ENCODE measurements at regions not wholly inside any gene's neighbourhood (a gene's known extent, or its start where the extent isn't known, plus 50 kb on each side); places are given as distances from the start of the nearest gene placed in this dataset.
A peak's percentile ranks its signal among the peaks of the same experiment; 100 is the strongest.

- Histone ChIP-seq H4K91ac (ENCODE audit: insufficient read length, low read depth, low read length) (no peak overlapping the region), H2BK15ac (ENCODE audit: low read depth, low read length) (no peak overlapping the region), H3K9ac (ENCODE audit: extremely low read depth, insufficient read length, low read length) (no peak overlapping the region), H2BK12ac (ENCODE audit: insufficient read length, low read depth, low read length) (no peak overlapping the region), H3K79me2 (ENCODE audit: insufficient read depth, low read length) (no peaks in the 10 kb centered on the region), H2AK5ac (ENCODE audit: insufficient read length, low read length) (no peak overlapping the region), H3K18ac (ENCODE audit: insufficient read length, low read depth, low read length) (no peak overlapping the region), H2BK20ac (ENCODE audit: low read depth, low read length, poor library complexity, severe bottlenecking) (no peak overlapping the region), H3K23ac (ENCODE audit: insufficient read length, low read depth, low read length) (no peak overlapping the region), H3K4ac (ENCODE audit: low read depth, low read length) (no peak overlapping the region), H2BK5ac (ENCODE audit: insufficient read length, low read length) (no peak overlapping the region), H3K56ac (ENCODE audit: insufficient read length, low read depth, low read length) (no peak overlapping the region), H3K27ac (ENCODE audit: insufficient read length, low read depth, low read length) (no peak overlapping the region), H2BK120ac (ENCODE audit: low read depth, low read length, poor library complexity, severe bottlenecking) (no peak overlapping the region), H3K23me2 (ENCODE audit: insufficient read length, low read depth, low read length, poor library complexity, severe bottlenecking) (no peaks in the 10 kb centered on the region), H4K5ac (ENCODE audit: insufficient read length, low read depth, low read length) (no peak overlapping the region), H3K14ac (ENCODE audit: insufficient read depth, low read length) (no peak overlapping the region), H3K4me1 (ENCODE audit: insufficient read depth, low read length) (peaks cover 2% of the 10 kb centered on the region; the same call in 1 of the 2 replicates), H3K27me3 (ENCODE audit: insufficient read depth, low read length) (no peaks in the 10 kb centered on the region), H4K8ac (replicated peaks; ENCODE audit: insufficient read length, low read depth, low read length) (no peak overlapping the region), H3K9me3 (ENCODE audit: control insufficient read depth, low read depth, low read length) (no peaks in the 10 kb centered on the region), H3K79me1 (ENCODE audit: insufficient read depth, low read depth, low read length, poor library complexity, severe bottlenecking) (no peaks in the 10 kb centered on the region), H2AFZ (ENCODE audit: low read length) (no peak overlapping the region), H3K4me2 (ENCODE audit: insufficient read depth, insufficient read length, low read length) (no peak overlapping the region), H4K20me1 (ENCODE audit: control insufficient read depth, insufficient read depth, insufficient read length) (no peaks in the 10 kb centered on the region), H3T11ph (ENCODE audit: low read length) (no peak overlapping the region)
- Mint-ChIP-seq H3K4me3 (no peak overlapping the region), H3K4me1 (peaks cover 26% of the 10 kb centered on the region in 2 experiments), H3K9me3 (peaks cover 6 to 10% of the 10 kb centered on the region in 2 experiments; a peak in 3 of 5 replicates), H3K36me3 (ENCODE audit: insufficient read depth in 1 of 3, low read depth in 3 of 3) (peaks cover 1 to 5% (median 3%) of the 10 kb centered on the region in 3 experiments; a peak in 6 of 7 replicates), H3K27me3 (ENCODE audit: low read depth) (no peaks in the 10 kb centered on the region), H3K27ac (peak overlapping the region in 2 of 3 experiments; percentile 46 to 69; a peak in 3 of 7 replicates)
- no peak for TF ChIP-seq CTCF (conservative IDR thresholded peaks at IDR 0.05)
- DNase-seq = no peak
- WGBS (ENCODE audit: extremely low coverage, insufficient read length, low lambda C conversion rate) = no CpG with 5 or more reads among the region's 1 CpG
Observed at GRCh38 chr5:18987101-18987500, 1000.9 kb downstream of the CDH18 start.

Measured in H9 (cell line).